Trophoblast cell (in vitro differentiated cells and primary cell): ENCODE measurements at regions not wholly inside any gene's neighbourhood (a gene's known extent, or its start where the extent isn't known, plus 50 kb on each side); places are given as distances from the start of the nearest gene placed in this dataset.

Experiments used
- DNase-seq, 2 donors: peaks; one replicate each; pipeline ENCODE4 v3.0.0-alpha.2; 2016
- H2AFZ ChIP-seq: 2 replicates; pipeline ENCODE4 v1.6.1; 2013; ENCODE audit warnings: low read length, moderate library complexity, mild to moderate bottlenecking; ENCODE audit not compliant: insufficient read depth, poor library complexity
- H2AK5ac ChIP-seq: 2 replicates; pipeline ENCODE4 v1.6.1; 2013; ENCODE audit warnings: mild to moderate bottlenecking, low read length
- H2BK120ac ChIP-seq: 2 replicates; pipeline ENCODE4 v1.6.1; 2013; ENCODE audit warnings: low read length, mild to moderate bottlenecking, moderate library complexity; ENCODE audit not compliant: insufficient read depth, poor library complexity
- H2BK12ac ChIP-seq: 2 replicates; pipeline ENCODE4 v1.6.1; 2013; ENCODE audit warnings: mild to moderate bottlenecking, low read length, moderate library complexity
- H2BK5ac ChIP-seq: 2 replicates; pipeline ENCODE4 v1.6.1; 2013; ENCODE audit warnings: low read length, low read depth, moderate library complexity, mild to moderate bottlenecking; ENCODE audit not compliant: poor library complexity
- H3K14ac ChIP-seq: 2 replicates; pipeline ENCODE4 v1.6.1; 2013; ENCODE audit warnings: mild to moderate bottlenecking, low read length
- H3K18ac ChIP-seq: 2 replicates; pipeline ENCODE4 v1.6.1; 2013; ENCODE audit warnings: mild to moderate bottlenecking, low read length
- H3K23ac ChIP-seq: 2 replicates; pipeline ENCODE4 v1.6.1; 2013; ENCODE audit warnings: low read length
- H3K27ac ChIP-seq: 2 replicates; pipeline ENCODE4 v1.5.1; 2013; ENCODE audit warnings: low read depth, mild to moderate bottlenecking, inconsistent platforms, low read length, moderate library complexity
- H3K27me3 ChIP-seq: 2 replicates; pipeline ENCODE4 v1.6.1; 2013; ENCODE audit warnings: inconsistent platforms, mild to moderate bottlenecking, low read length, moderate library complexity; ENCODE audit not compliant: insufficient read depth
- H3K36me3 ChIP-seq, 2 experiments: 1 replicate in 1 of 2; 2 replicates in 1 of 2; pipeline ENCODE4 v1.6.1; 2013; ENCODE audit warnings: low read length in 2 of 2, mild to moderate bottlenecking in 2 of 2, moderate library complexity in 1 of 2; ENCODE audit not compliant: insufficient read depth in 2 of 2, control insufficient read depth in 1 of 2
- H3K4ac ChIP-seq: 2 replicates; pipeline ENCODE4 v1.6.1; 2013; ENCODE audit warnings: low read depth, mild to moderate bottlenecking, low read length, moderate library complexity
- H3K4me1 ChIP-seq, 2 experiments: 1 replicate in 1 of 2; 2 replicates in 1 of 2; pipeline ENCODE4 v1.6.1; 2013; ENCODE audit warnings: low read length in 2 of 2, mild to moderate bottlenecking in 2 of 2, moderate library complexity in 1 of 2; ENCODE audit not compliant: insufficient read depth in 2 of 2, control insufficient read depth in 1 of 2
- H3K4me2 ChIP-seq: 2 replicates; pipeline ENCODE4 v1.6.1; 2013; ENCODE audit warnings: inconsistent platforms, mild to moderate bottlenecking, low read length, moderate library complexity
- H3K4me3 ChIP-seq: 2 replicates; pipeline ENCODE4 v1.5.1; 2013; ENCODE audit warnings: mild to moderate bottlenecking, low read depth, low read length, inconsistent platforms
- H3K79me1 ChIP-seq: one replicate; pipeline ENCODE4 v1.6.1; 2013; ENCODE audit warnings: low read length
- H3K79me2 ChIP-seq: 2 replicates; pipeline ENCODE4 v1.6.1; 2013; ENCODE audit warnings: low read length, mild to moderate bottlenecking; ENCODE audit not compliant: control insufficient read depth, insufficient read depth, poor library complexity
- H3K9ac ChIP-seq: 2 replicates; pipeline ENCODE4 v1.6.1; 2013; ENCODE audit warnings: mild to moderate bottlenecking, low read length
- H3K9me3 ChIP-seq: 2 replicates; pipeline ENCODE4 v1.6.1; 2013; ENCODE audit warnings: low read depth, mild to moderate bottlenecking, control low read depth, inconsistent platforms, low read length; ENCODE audit not compliant: insufficient read depth
- H4K12ac ChIP-seq: 2 replicates; pipeline ENCODE4 v1.6.1; 2013; ENCODE audit warnings: low read depth, mild to moderate bottlenecking, low read length, moderate library complexity
- H4K8ac ChIP-seq: 2 replicates; pipeline ENCODE4 v1.6.1; 2013; ENCODE audit warnings: low read depth, mild to moderate bottlenecking, low read length, moderate library complexity
- H4K91ac ChIP-seq: one replicate; pipeline ENCODE4 v1.6.1; 2013; ENCODE audit warnings: low read depth, mild to moderate bottlenecking, low read length, moderate library complexity
- WGBS: extraction: QIAGEN DNeasy Blood & Tissue Kit; methylation state at CpG from one replicate; pipeline ENCODE4 v1.1.7; 2013; ENCODE audit warnings: missing lambda C conversion rate; ENCODE audit not compliant: insufficient read length, insufficient coverage; ENCODE audit errors: extremely low coverage; 5-methylcytosine and 5-hydroxymethylcytosine counted together

GRCh38 chr5:118533923-118534322 is 454.4 kb downstream of the DTWD2 start:
- Histone ChIP-seq H2BK120ac (no peak overlapping the region), H3K4me3 (no peak overlapping the region), H2AK5ac (no peak overlapping the region), H2BK12ac (no peak overlapping the region), H4K91ac (no peak overlapping the region), H2AFZ (no peak overlapping the region), H3K79me2 (no peaks in the 10 kb centered on the region), H3K9me3 (no peaks in the 10 kb centered on the region), H4K12ac (no peak overlapping the region), H3K14ac (no peak overlapping the region), H3K9ac (no peak overlapping the region), H3K27me3 (no peaks in the 10 kb centered on the region), H3K4me2 (no peak overlapping the region), H3K79me1 (no peaks in the 10 kb centered on the region), H2BK5ac (no peak overlapping the region), H3K23ac (no peak overlapping the region), H3K4ac (no peak overlapping the region), H3K27ac (no peak overlapping the region), H4K8ac (no peak overlapping the region), H3K36me3 (no peaks in the 10 kb centered on the region), H3K4me1 (peaks cover 0 to 3% of the 10 kb centered on the region in 2 experiments), H3K18ac (no peak overlapping the region)
- WGBS: no CpG with 5 or more reads among the region's 2 CpGs
- no peak for DNase-seq

DNA sequence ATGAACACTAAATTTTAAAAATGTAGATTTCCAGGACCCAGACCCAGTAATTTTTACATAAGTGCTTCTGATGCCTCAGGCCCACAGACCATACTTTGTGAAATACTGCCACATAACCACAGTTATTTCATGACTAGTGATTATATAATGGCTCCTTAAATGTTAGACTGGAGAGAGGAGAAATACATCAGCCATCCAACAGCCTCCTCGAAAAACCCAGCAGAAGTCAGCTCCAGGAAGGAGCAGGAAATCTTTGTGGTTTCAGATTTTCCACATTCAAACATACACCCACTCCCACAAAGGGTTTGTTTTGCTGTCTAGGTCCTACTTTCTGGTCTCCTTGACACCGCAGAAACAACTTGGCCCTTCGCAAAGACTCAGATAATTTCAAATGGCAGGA is 455.2 kb downstream of the DTWD2 start:
- Histone ChIP-seq H2AFZ (no peak overlapping the region), H3K36me3 (no peaks in the 10 kb centered on the region), H3K23ac (no peak overlapping the region), H3K9ac (no peak overlapping the region), H4K8ac (no peak overlapping the region), H3K18ac (no peak overlapping the region), H4K91ac (no peak overlapping the region), H3K4me1 (peaks cover 0 to 3% of the 10 kb centered on the region in 2 experiments), H2AK5ac (no peak overlapping the region), H3K79me2 (no peaks in the 10 kb centered on the region), H2BK12ac (no peak overlapping the region), H3K14ac (no peak overlapping the region), H3K4me3 (no peak overlapping the region), H2BK5ac (no peak overlapping the region), H2BK120ac (no peak overlapping the region), H3K79me1 (no peaks in the 10 kb centered on the region), H4K12ac (no peak overlapping the region), H3K27me3 (no peaks in the 10 kb centered on the region), H3K4ac (no peak overlapping the region), H3K9me3 (no peaks in the 10 kb centered on the region), H3K4me2 (no peak overlapping the region), H3K27ac (no peak overlapping the region)
- no peak for DNase-seq
- no CpG with 5 or more reads among the region's 3 CpGs for WGBS

DNA sequence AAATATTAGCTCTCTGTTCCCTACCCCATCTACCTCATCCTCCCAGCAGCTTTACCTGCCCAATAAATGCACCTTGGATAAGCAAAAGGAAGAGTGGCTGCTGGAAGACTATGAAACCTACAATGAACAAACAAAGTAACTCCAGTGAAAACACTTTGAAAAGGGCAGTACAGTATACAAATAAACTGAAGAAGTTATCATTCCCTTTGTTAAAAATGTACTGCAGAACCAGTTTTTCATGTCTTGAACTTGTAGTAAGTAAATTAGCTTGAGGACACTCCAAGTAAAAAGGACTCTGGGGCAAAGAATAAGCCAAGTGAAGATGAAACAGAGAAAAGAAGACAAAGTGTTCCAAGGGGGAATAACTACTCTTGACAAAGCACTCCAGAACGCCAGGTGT is 457.1 kb downstream of the DTWD2 start:
- no peaks in the 10 kb centered on the region for H3K9me3 ChIP-seq
- no peaks in the 10 kb centered on the region for H3K36me3 ChIP-seq
- no peak overlapping the region for H2BK12ac ChIP-seq
- no peak overlapping the region for H3K14ac ChIP-seq
- no peak overlapping the region for H4K8ac ChIP-seq
- no peak overlapping the region for H4K12ac ChIP-seq
- H3K9ac ChIP-seq: no peak overlapping the region
- H3K4ac ChIP-seq: no peak overlapping the region
- no peak overlapping the region for H3K4me3 ChIP-seq
- H2AFZ ChIP-seq: no peak overlapping the region
- no peak overlapping the region for H3K27ac ChIP-seq
- no peaks in the 10 kb centered on the region for H3K79me2 ChIP-seq
- DNase-seq: no peak
- H3K4me1 ChIP-seq: peaks cover 0 to 3% of the 10 kb centered on the region in 2 experiments
- H3K79me1 ChIP-seq: no peaks in the 10 kb centered on the region
- no peak overlapping the region for H3K23ac ChIP-seq
- no CpG with 5 or more reads among the region's 1 CpG for WGBS
- no peak overlapping the region for H3K18ac ChIP-seq
- no peak overlapping the region for H2AK5ac ChIP-seq
- H2BK120ac ChIP-seq: no peak overlapping the region
- no peak overlapping the region for H3K4me2 ChIP-seq
- H3K27me3 ChIP-seq: no peaks in the 10 kb centered on the region
- no peak overlapping the region for H4K91ac ChIP-seq
- no peak overlapping the region for H2BK5ac ChIP-seq

- no peaks in the 10 kb centered on the region for H3K36me3 ChIP-seq
- H2BK5ac ChIP-seq: no peak overlapping the region
- H3K18ac ChIP-seq: no peak overlapping the region
- H3K27ac ChIP-seq: no peak overlapping the region
- no peaks in the 10 kb centered on the region for H3K27me3 ChIP-seq
- H4K8ac ChIP-seq: no peak overlapping the region
- H3K79me1 ChIP-seq: no peaks in the 10 kb centered on the region
- H2AK5ac ChIP-seq: no peak overlapping the region
- H3K9me3 ChIP-seq: no peaks in the 10 kb centered on the region
- H3K4ac ChIP-seq: no peak overlapping the region
- H4K91ac ChIP-seq: no peak overlapping the region
- peaks cover 0 to 3% of the 10 kb centered on the region in 2 experiments for H3K4me1 ChIP-seq
- H3K9ac ChIP-seq: no peak overlapping the region
- no peak overlapping the region for H2AFZ ChIP-seq
- H2BK12ac ChIP-seq: no peak overlapping the region
- H3K79me2 ChIP-seq: no peaks in the 10 kb centered on the region
- no peak overlapping the region for H2BK120ac ChIP-seq
- H3K14ac ChIP-seq: no peak overlapping the region
- no peak overlapping the region for H3K4me2 ChIP-seq
- DNase-seq: no peak
- H3K4me3 ChIP-seq: no peak overlapping the region
- WGBS: no CpG with 5 or more reads among the region's 7 CpGs
- H3K23ac ChIP-seq: no peak overlapping the region
- no peak overlapping the region for H4K12ac ChIP-seq
These were observed 458.8 kb downstream of the DTWD2 start for GRCh38 chr5:118529361-118530144.
